ENCODE measurements at regions not wholly inside any gene's neighbourhood (a gene's known extent, or its start where the extent isn't known, plus 50 kb on each side); places are given as distances from the start of the nearest gene placed in this dataset.

DNA sequence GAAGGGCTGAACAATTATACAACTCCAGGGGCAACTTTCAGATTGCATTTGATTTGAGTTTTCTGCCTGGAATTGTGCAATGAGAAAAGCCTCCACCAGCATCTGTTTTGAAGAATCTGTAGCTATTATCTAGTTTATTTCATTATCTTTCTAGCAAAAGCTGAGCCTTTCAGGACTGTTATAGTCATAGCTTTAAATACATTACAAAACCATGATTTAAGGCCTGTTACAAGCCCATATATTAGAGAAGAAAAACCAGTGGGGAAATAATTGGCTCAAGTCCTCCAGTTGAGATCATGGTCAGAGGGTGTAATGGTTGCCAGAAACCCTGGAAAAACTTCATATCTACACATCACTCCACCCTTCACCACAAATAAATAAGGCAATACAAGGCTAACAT is 676.2 kb downstream of the HDGFL1 start:
- Histone ChIP-seq H2BK5ac (ENCODE audit: insufficient read length, low read length) (no peak overlapping the region), H2AK5ac (ENCODE audit: insufficient read length, low read length) (no peak overlapping the region), H3K79me1 (ENCODE audit: insufficient read depth, low read depth, low read length, poor library complexity, severe bottlenecking) (no peaks in the 10 kb centered on the region), H2BK12ac (ENCODE audit: insufficient read length, low read depth, low read length) (no peak overlapping the region), H2BK20ac (ENCODE audit: low read depth, low read length, poor library complexity, severe bottlenecking) (no peak overlapping the region), H3K18ac (ENCODE audit: insufficient read length, low read depth, low read length) (no peak overlapping the region), H3K56ac (ENCODE audit: insufficient read length, low read depth, low read length) (no peak overlapping the region), H4K8ac (replicated peaks; ENCODE audit: insufficient read length, low read depth, low read length) (no peak overlapping the region), H3K9me3 (ENCODE audit: control insufficient read depth, low read depth, low read length) (no peaks in the 10 kb centered on the region), H3K9ac (ENCODE audit: extremely low read depth, insufficient read length, low read length) (no peak overlapping the region), H4K5ac (ENCODE audit: insufficient read length, low read depth, low read length) (no peak overlapping the region), H4K20me1 (ENCODE audit: control insufficient read depth, insufficient read depth, insufficient read length) (no peaks in the 10 kb centered on the region), H3K14ac (ENCODE audit: insufficient read depth, low read length) (no peak overlapping the region), H3K27me3 (ENCODE audit: insufficient read depth, low read length) (no peaks in the 10 kb centered on the region), H3T11ph (ENCODE audit: low read length) (no peak overlapping the region), H3K4me1 (ENCODE audit: insufficient read depth, low read length) (no peaks in the 10 kb centered on the region), H2BK120ac (ENCODE audit: low read depth, low read length, poor library complexity, severe bottlenecking) (no peak overlapping the region), H3K79me2 (ENCODE audit: insufficient read depth, low read length) (no peaks in the 10 kb centered on the region), H2AFZ (ENCODE audit: low read length) (no peak overlapping the region), H3K23ac (ENCODE audit: insufficient read length, low read depth, low read length) (no peak overlapping the region), H3K27ac (ENCODE audit: insufficient read length, low read depth, low read length) (no peak overlapping the region), H4K91ac (ENCODE audit: insufficient read length, low read depth, low read length) (no peak overlapping the region), H3K23me2 (ENCODE audit: insufficient read length, low read depth, low read length, poor library complexity, severe bottlenecking) (no peaks in the 10 kb centered on the region), H3K4ac (ENCODE audit: low read depth, low read length) (no peak overlapping the region), H3K4me2 (ENCODE audit: insufficient read depth, insufficient read length, low read length) (no peak overlapping the region), H2BK15ac (ENCODE audit: low read depth, low read length) (no peak overlapping the region)
- TF ChIP-seq, protein P1, sequence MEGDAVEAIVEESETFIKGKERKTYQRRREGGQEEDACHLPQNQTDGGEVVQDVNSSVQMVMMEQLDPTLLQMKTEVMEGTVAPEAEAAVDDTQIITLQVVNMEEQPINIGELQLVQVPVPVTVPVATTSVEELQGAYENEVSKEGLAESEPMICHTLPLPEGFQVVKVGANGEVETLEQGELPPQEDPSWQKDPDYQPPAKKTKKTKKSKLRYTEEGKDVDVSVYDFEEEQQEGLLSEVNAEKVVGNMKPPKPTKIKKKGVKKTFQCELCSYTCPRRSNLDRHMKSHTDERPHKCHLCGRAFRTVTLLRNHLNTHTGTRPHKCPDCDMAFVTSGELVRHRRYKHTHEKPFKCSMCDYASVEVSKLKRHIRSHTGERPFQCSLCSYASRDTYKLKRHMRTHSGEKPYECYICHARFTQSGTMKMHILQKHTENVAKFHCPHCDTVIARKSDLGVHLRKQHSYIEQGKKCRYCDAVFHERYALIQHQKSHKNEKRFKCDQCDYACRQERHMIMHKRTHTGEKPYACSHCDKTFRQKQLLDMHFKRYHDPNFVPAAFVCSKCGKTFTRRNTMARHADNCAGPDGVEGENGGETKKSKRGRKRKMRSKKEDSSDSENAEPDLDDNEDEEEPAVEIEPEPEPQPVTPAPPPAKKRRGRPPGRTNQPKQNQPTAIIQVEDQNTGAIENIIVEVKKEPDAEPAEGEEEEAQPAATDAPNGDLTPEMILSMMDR (conservative IDR thresholded peaks at IDR 0.05), result no peak
- no peaks in the 10 kb centered on the region; a peak in 1 of 7 replicates for H3K36me3 Mint-ChIP-seq (ENCODE audit: insufficient read depth in 1 of 3, low read depth in 3 of 3)
- no peaks in the 10 kb centered on the region for H3K4me1 Mint-ChIP-seq
- no peaks in the 10 kb centered on the region for H3K9me3 Mint-ChIP-seq
- no peak overlapping the region for H3K4me3 Mint-ChIP-seq
- no peaks in the 10 kb centered on the region for H3K27me3 Mint-ChIP-seq (ENCODE audit: low read depth)
- DNase-seq, result no peak
- H3K27ac Mint-ChIP-seq, result no peak overlapping the region
